DMS153 treated with DMSO at 0.1 percent for 48 hours (cell line): ENCODE measurements at regions not wholly inside any gene's neighbourhood (a gene's known extent, or its start where the extent isn't known, plus 50 kb on each side); places are given as distances from the start of the nearest gene placed in this dataset.
A peak's percentile ranks its signal among the peaks of the same experiment; 100 is the strongest.
"Not testable (repeated sequence)": the region's sequence is repeated elsewhere in the genome, so short reads cannot be mapped to it uniquely, and the experiment has no call there.

ENCODE experiments used
- DNase-seq: peaks from one replicate; lab custom pipeline; 2025; ENCODE audit not compliant: unreplicated experiment; lab: John Stamatoyannopoulos, UW

DNA sequence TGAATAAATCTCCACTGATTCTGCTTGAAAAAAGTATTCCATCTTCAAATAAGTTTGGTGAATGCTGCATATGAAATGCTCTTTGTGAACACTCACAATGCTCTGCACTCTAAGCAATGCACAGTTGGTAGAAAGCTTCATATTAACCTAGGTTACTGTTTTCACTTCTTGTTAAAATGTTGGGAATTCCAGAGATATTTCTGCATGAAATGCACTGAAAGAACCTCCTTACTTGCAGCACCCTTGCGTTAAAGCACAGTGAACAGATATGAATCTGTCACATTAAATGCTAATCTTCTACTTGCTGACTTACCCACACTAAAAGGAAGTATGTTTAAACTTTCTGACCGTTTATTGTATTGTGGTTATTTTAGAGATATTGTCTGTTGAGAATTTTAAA, 584.1 kb upstream of the NUDT12 start:
- no peak for DNase-seq

- DNase-seq = no peak
Measured at GRCh38 chr5:104139840-104140239, 577.3 kb upstream of the NUDT12 start.

DNA sequence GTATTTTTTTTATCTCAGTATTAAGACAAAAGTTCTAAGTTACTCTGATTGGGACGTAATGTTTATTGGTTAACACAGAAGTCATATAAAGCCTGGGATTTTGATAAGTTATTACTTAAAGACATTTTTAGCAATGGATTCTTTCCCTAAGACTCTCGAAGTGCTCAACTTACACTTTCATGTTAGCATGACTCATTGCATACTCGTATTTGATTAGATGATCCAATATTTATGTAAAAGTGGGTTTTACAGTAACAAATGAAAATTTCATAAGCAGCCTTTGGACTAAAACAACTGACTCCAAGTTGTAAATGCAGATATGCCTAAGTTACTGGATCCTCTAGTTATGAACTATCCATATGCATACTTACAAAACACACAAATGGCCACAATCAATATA, 567.7 kb upstream of the NUDT12 start:
- DNase-seq = no peak

GRCh38 chr5:104128348-104128747, 565.8 kb upstream of the NUDT12 start:
- no peak for DNase-seq

GRCh38 chr5:104126980-104127379, 564.4 kb upstream of the NUDT12 start:
- DNase-seq = no peak

- DNase-seq = no peak
Measured at GRCh38 chr5:104119529-104119928, 556.9 kb upstream of the NUDT12 start.

- no peak for DNase-seq
Measured at GRCh38 chr5:104111632-104112031, 549.0 kb upstream of the NUDT12 start.

GRCh38 chr5:104096451-104096850, 533.9 kb upstream of the NUDT12 start:
- DNase-seq = no peak

GRCh38 chr5:104095527-104095926, 532.9 kb upstream of the NUDT12 start:
- DNase-seq = no peak

GRCh38 chr5:104088876-104089778, 526.5 kb upstream of the NUDT12 start:
- no peak for DNase-seq

- DNase-seq = peak; percentile 14
Measured at GRCh38 chr5:104084896-104085295, 522.3 kb upstream of the NUDT12 start.

- DNase-seq = no peak
Measured at GRCh38 chr5:104082754-104083153, 520.2 kb upstream of the NUDT12 start.

- no peak for DNase-seq
Measured at GRCh38 chr5:104081232-104081631, 518.6 kb upstream of the NUDT12 start.

- DNase-seq = no peak
Measured at GRCh38 chr5:104080646-104081175, 518.1 kb upstream of the NUDT12 start.

GRCh38 chr5:104079861-104080645, 517.5 kb upstream of the NUDT12 start:
- not testable (repeated sequence) for DNase-seq

- DNase-seq = no peak
Measured at GRCh38 chr5:104071887-104072286, 509.3 kb upstream of the NUDT12 start.

GRCh38 chr5:104062621-104063377, 500.2 kb upstream of the NUDT12 start:
- DNase-seq = no peak

DNA sequence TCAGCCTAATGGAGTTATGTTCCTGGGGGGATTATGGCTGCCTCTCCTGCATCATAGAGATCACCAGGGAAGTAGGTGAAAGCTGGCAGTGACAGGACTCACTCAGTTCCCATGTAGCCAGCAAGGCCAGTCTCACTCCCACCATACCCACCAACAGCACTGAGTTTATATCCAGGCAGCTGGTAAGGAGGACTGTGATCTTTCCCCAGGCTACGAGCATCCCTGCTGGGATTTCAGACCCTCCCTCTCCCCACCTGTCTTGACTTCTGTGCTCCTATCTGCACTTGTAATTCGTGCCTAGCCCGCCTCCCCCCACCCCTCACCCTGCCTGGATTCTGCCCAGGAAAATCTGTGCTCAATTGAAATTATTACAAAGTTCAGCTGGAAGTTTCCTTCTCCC, 499.1 kb upstream of the NUDT12 start:
- DNase-seq = no peak

GRCh38 chr5:104053353-104053649, 490.7 kb upstream of the NUDT12 start:
- no peak for DNase-seq

- DNase-seq = no peak
Measured at GRCh38 chr5:104052558-104053352, 490.2 kb upstream of the NUDT12 start.

DNA sequence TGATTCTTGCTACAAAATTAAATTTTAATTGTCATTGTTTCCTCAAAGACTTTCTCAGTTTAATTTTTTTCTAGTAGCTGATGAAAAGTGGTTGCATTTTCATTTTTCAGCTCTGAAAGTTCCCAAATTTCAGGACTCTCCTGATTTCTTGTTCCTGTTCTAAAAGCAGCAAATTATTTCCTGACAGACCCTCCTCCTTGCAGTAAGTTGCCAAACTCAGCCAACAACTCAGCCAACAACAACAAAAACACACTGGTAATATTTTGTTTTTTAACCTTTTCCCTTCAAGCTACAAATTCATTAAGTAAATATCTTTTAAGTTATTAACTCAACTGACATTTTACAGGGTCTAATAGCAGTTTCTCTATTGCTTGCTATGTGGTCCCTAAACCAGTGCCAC, 487.8 kb upstream of the NUDT12 start:
- no peak for DNase-seq
